HCT116 (cell line): ENCODE measurements at regions not wholly inside any gene's neighbourhood (a gene's known extent, or its start where the extent isn't known, plus 50 kb on each side); places are given as distances from the start of the nearest gene placed in this dataset.

Experiments used
- ATAC-seq: fragments of 200-7000 bp; cut with Tn5 transposase; 2 replicates; pipeline ENCODE4 v1.9.1; 2020; ENCODE audit warnings: mild to moderate bottlenecking, moderate library complexity
- BruUV-seq: library from RNA; stranded (reverse); fragments of 400-500 nt; replicated peaks from 2 replicates; lab custom pipeline; 2021; lab: Mats Ljungman, UMichigan
- CTCF ChIA-PET: fragments of 300-600 bp; sonication (Branson Sonifier 250); formaldehyde crosslinking; loops from one replicate; lab custom pipeline; 2021; ENCODE audit warnings: antibody characterized with exemption; lab: Charles Lee
- POLR2A ChIA-PET: fragments of 300-600, 350-600 bp; sonication (Branson Sonifier 250); formaldehyde crosslinking; loops from one replicate; lab custom pipeline; 2021; ENCODE audit warnings: antibody characterized with exemption; lab: Charles Lee
- RAD21 ChIA-PET, 2 experiments: fragments of 300-600 bp; sonication (Branson Sonifier 250); formaldehyde crosslinking; loops; one replicate each; lab custom pipeline; 2023; ENCODE audit warnings: low total read pairs in 2 of 2; ENCODE audit not compliant: uncharacterized antibody in 2 of 2, unreplicated experiment in 2 of 2, low non-redundant PET in 1 of 2; lab: Charles Lee
- DNase-seq: peaks from one replicate; pipeline ENCODE4 v3.0.0-alpha.2; 2010; ENCODE audit warnings: low read depth, low spot score
- H2AFZ ChIP-seq: fragments of 200-600 bp; shearing (Covaris generic), sonication (generic); 2 replicates; pipeline ENCODE4 v1.6.1; 2017; ENCODE audit warnings: low read depth, mixed run types, mixed read lengths, antibody characterized with exemption, low read length; ENCODE audit not compliant: poor library complexity, severe bottlenecking
- H3K27ac ChIP-seq: 2 replicates; pipeline ENCODE4 v1.5.1; 2012; ENCODE audit warnings: low read depth, low read length
- H3K27me3 ChIP-seq: fragments of 200-600 bp; sonication (generic); 2 replicates; pipeline ENCODE4 v1.6.1; 2016; ENCODE audit warnings: mixed run types, low read length, mixed read lengths; ENCODE audit not compliant: insufficient read depth
- H3K36me3 ChIP-seq, 2 experiments: fragments of 200-500 bp in 1 of 2; fragments of 200-600 bp in 1 of 2; sonication (Bioruptor generic) in 1 of 2; sonication (generic) in 1 of 2; 2 replicates each; pipeline versions ENCODE4 v1.5.1 to v1.6.1; 2014 to 2016; ENCODE audit warnings: low read length in 2 of 2, inconsistent platforms in 1 of 2, mixed read lengths in 1 of 2, mixed run types in 1 of 2; ENCODE audit not compliant: insufficient read depth in 2 of 2, control insufficient read depth in 1 of 2
- H3K4me1 ChIP-seq, 2 experiments: fragments of 200-600 bp in 1 of 2; sonication (generic) in 1 of 2; 2 replicates each; pipeline versions ENCODE4 v1.5.1 to v1.6.1; 2012 to 2017; ENCODE audit warnings: low read length in 2 of 2, inconsistent platforms in 1 of 2, mild to moderate bottlenecking in 1 of 2, mixed read lengths in 1 of 2, mixed run types in 1 of 2, moderate library complexity in 1 of 2; ENCODE audit not compliant: insufficient read depth in 2 of 2, control insufficient read depth in 1 of 2
- H3K4me2 ChIP-seq: fragments of 200-600 bp; sonication (generic); 2 replicates; pipeline ENCODE4 v1.6.1; 2017; ENCODE audit warnings: mixed run types, low read length, mixed read lengths
- H3K4me3 ChIP-seq, 2 experiments: fragments of 200-600 bp in 1 of 2; sonication (generic) in 1 of 2; replicated peaks in 1 of 2; 2 replicates each; pipeline ENCODE4 v1.5.1; 2011 to 2016; ENCODE audit warnings: low read length in 2 of 2, control low read depth in 1 of 2, low read depth in 1 of 2, mild to moderate bottlenecking in 1 of 2, mixed read lengths in 1 of 2, mixed run types in 1 of 2
- H3K79me2 ChIP-seq: fragments of 200-600 bp; sonication (generic); 2 replicates; pipeline ENCODE4 v1.6.1; 2017; ENCODE audit warnings: mild to moderate bottlenecking, mixed run types, low read length, moderate library complexity, mixed read lengths; ENCODE audit not compliant: insufficient read depth
- H3K9ac ChIP-seq: fragments of 200-600 bp; sonication (generic); 2 replicates; pipeline ENCODE4 v1.6.1; 2016; ENCODE audit warnings: low read length, mixed read lengths
- H3K9me2 ChIP-seq: fragments of 200-600 bp; sonication (generic), shearing (Covaris generic); 2 replicates; pipeline ENCODE4 v1.6.1; 2017; ENCODE audit warnings: mixed run types, mild to moderate bottlenecking, moderate library complexity; ENCODE audit not compliant: insufficient read depth
- H3K9me3 ChIP-seq, 2 experiments: fragments of 200-500 bp in 1 of 2; fragments of 200-600 bp in 1 of 2; sonication (Bioruptor generic) in 1 of 2; sonication (generic) in 1 of 2; 2 replicates each; pipeline ENCODE4 v1.6.1; 2014 to 2017; ENCODE audit warnings: low read length in 2 of 2, mixed read lengths in 2 of 2, inconsistent platforms in 1 of 2, low read depth in 1 of 2, mild to moderate bottlenecking in 1 of 2, mixed run types in 1 of 2, moderate library complexity in 1 of 2; ENCODE audit not compliant: control insufficient read depth in 1 of 2, insufficient read depth in 1 of 2
- H4K20me1 ChIP-seq: fragments of 200-600 bp; sonication (generic), shearing (Covaris generic); 2 replicates; pipeline ENCODE4 v1.6.1; 2017; ENCODE audit warnings: mixed run types, mild to moderate bottlenecking, moderate library complexity; ENCODE audit not compliant: insufficient read depth
- CBX3 ChIP-seq: IDR thresholded peaks from 2 replicates; pipeline ENCODE4 v1.6.1; 2012; ENCODE audit warnings: low read depth
- CEBPB ChIP-seq: IDR thresholded peaks from 2 replicates; pipeline ENCODE4 v1.6.1; 2012; ENCODE audit warnings: low read depth
- CTCF ChIP-seq, 3 experiments: fragments of 200-600 bp in 1 of 3; sonication (generic) in 1 of 3; IDR thresholded peaks in 2 of 3; conservative IDR thresholded peaks in 1 of 3; 2 replicates each; pipeline ENCODE4 v1.5.1; 2012 to 2017; ENCODE audit warnings: low read depth in 2 of 3, low read length in 2 of 3, antibody characterized with exemption in 1 of 3, borderline replicate concordance in 1 of 3, control low read depth in 1 of 3, mild to moderate bottlenecking in 1 of 3, mixed read lengths in 1 of 3, mixed run types in 1 of 3, moderate library complexity in 1 of 3; ENCODE audit not compliant: insufficient read depth in 1 of 3
- EGR1 ChIP-seq: IDR thresholded peaks from 2 replicates; pipeline ENCODE4 v1.6.1; 2012; ENCODE audit warnings: low read depth
- ELF1 ChIP-seq: IDR thresholded peaks from 2 replicates; pipeline ENCODE4 v1.6.1; 2012; ENCODE audit warnings: low read depth, borderline replicate concordance
- FOSL1 ChIP-seq: IDR thresholded peaks from 2 replicates; pipeline ENCODE4 v1.6.1; 2012; ENCODE audit warnings: low read depth
- JUND ChIP-seq: IDR thresholded peaks from 2 replicates; pipeline ENCODE4 v1.6.1; 2012
- MAX ChIP-seq: IDR thresholded peaks from 2 replicates; pipeline ENCODE4 v1.6.1; 2012
- RAD21 ChIP-seq: IDR thresholded peaks from 2 replicates; pipeline ENCODE4 v1.6.1; 2012; ENCODE audit warnings: low read depth, mild to moderate bottlenecking
- SIN3A ChIP-seq: IDR thresholded peaks from 2 replicates; pipeline ENCODE4 v1.6.1; 2012; ENCODE audit warnings: low read depth
- SP1 ChIP-seq: IDR thresholded peaks from 2 replicates; pipeline ENCODE4 v1.6.1; 2012; ENCODE audit warnings: low read depth
- SRF ChIP-seq: IDR thresholded peaks from 2 replicates; pipeline ENCODE4 v1.6.1; 2012; ENCODE audit warnings: low read depth
- TCF7L2 ChIP-seq: IDR thresholded peaks from 2 replicates; pipeline ENCODE4 v1.7.0; 2011; ENCODE audit warnings: borderline replicate concordance, inconsistent platforms; ENCODE audit not compliant: insufficient read depth, insufficient read length; ENCODE audit errors: extremely low read depth
- YY1 ChIP-seq: IDR thresholded peaks from 2 replicates; pipeline ENCODE4 v1.6.1; 2011; ENCODE audit warnings: low read length, low read depth, moderate library complexity, mild to moderate bottlenecking; ENCODE audit not compliant: insufficient replicate concordance; ENCODE audit errors: extremely low read depth
- ZBTB33 ChIP-seq: IDR thresholded peaks from 2 replicates; pipeline ENCODE4 v1.6.1; 2011; ENCODE audit warnings: mild to moderate bottlenecking, low read length, moderate library complexity; ENCODE audit not compliant: insufficient replicate concordance; ENCODE audit errors: extremely low read depth
- ZFX ChIP-seq: fragments of 450-650 bp; IDR thresholded peaks from 2 replicates; pipeline ENCODE4 v1.6.1; 2017
- intact Hi-C: fragments of 100-400 bp; cut with micrococcal nuclease; formaldehyde crosslinking; loops from 2 replicates; pipeline ENCODE4 v1.10.0; 2022

DNA sequence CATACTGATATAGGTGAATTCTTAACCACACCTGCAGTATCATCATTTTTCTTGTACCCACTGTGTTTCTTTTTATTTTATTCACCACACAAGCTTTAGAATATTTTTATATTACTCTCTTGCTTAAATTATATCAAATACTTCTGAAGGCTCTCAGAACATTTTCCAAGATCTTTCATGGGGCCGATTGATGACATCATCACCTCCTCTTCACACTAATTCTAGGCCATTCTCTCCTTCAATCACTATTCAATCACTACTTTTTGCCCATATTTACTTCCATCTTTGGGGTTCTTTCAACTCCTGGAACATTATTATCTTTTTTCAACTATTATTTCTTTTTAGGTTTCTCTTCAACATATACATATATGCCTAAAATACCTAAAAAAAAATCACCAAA is 1438.8 kb upstream of the ALCAM start (continued):
- TF ChIP-seq CTCF (IDR thresholded peaks at IDR 0.05 in 2 of 3, conservative IDR thresholded peaks at IDR 0.05 in 1 of 3; ENCODE audit: borderline replicate concordance in 1 of 3, insufficient read depth in 1 of 3, low read depth in 2 of 3, low read length in 2 of 3) (no peak), YY1 (no peak), MAX (no peak), FOSL1 (no peak), SRF (no peak)

- H3K27ac ChIP-seq: no peak overlapping the region
- no peak for ATAC-seq
- H3K79me2 ChIP-seq: no peaks in the 10 kb centered on the region
- H3K9ac ChIP-seq: no peak overlapping the region
- TF ChIP-seq SIN3A (no peak), ZFX (no peak), MAX (no peak), ELF1 (no peak), TCF7L2 (no peak), JUND (no peak), ZBTB33 (no peak), SP1 (no peak), RAD21 (no peak), CEBPB (no peak), EGR1 (no peak), CTCF (IDR thresholded peaks at IDR 0.05 in 2 of 3, conservative IDR thresholded peaks at IDR 0.05 in 1 of 3; ENCODE audit: borderline replicate concordance in 1 of 3, insufficient read depth in 1 of 3, low read depth in 2 of 3, low read length in 2 of 3) (no peak), CBX3 (no peak), YY1 (no peak)
- intact Hi-C loops: no loop called here
- no peaks in the 10 kb centered on the region for H4K20me1 ChIP-seq
- no peaks in the 10 kb centered on the region for H3K36me3 ChIP-seq
- ChIA-PET POLR2A (no interaction called here), RAD21 (no interaction called here), CTCF (no interaction called here)
- H3K9me2 ChIP-seq: no peaks in the 10 kb centered on the region
- no TSS peak for BruUV-seq
- H3K27me3 ChIP-seq: no peaks in the 10 kb centered on the region
- H3K9me3 ChIP-seq: no peaks in the 10 kb centered on the region
- no peak for DNase-seq
- H2AFZ ChIP-seq: no peak overlapping the region
- H3K4me2 ChIP-seq: no peak overlapping the region
- H3K4me1 ChIP-seq: no peaks in the 10 kb centered on the region
- H3K4me3 ChIP-seq: no peak overlapping the region
Observed at GRCh38 chr3:103937094-103937493, 1429.6 kb upstream of the ALCAM start.
